ENCODE measurements at regions not wholly inside any gene's neighbourhood (a gene's known extent, or its start where the extent isn't known, plus 50 kb on each side); places are given as distances from the start of the nearest gene placed in this dataset.

- no peak for DNase-seq
Measured at GRCh38 chr10:83592337-83592935, 546.9 kb upstream of the GHITM start.

GRCh38 chr10:83603708-83604107 lies 535.6 kb upstream of the GHITM start:
- peak; percentile 6 for DNase-seq

- DNase-seq = peak; percentile 73
Measured at GRCh38 chr10:83605783-83606630, 533.3 kb upstream of the GHITM start.

GRCh38 chr10:83607959-83608745 lies 531.2 kb upstream of the GHITM start:
- DNase-seq = no peak

- DNase-seq = no peak
Measured at GRCh38 chr10:83612050-83612449, 527.3 kb upstream of the GHITM start.

- no peak for DNase-seq
Measured at GRCh38 chr10:83612746-83613145, 526.6 kb upstream of the GHITM start.

- no peak for DNase-seq
Measured at GRCh38 chr10:83617172-83617571, 522.1 kb upstream of the GHITM start.

- DNase-seq = no peak
Measured at GRCh38 chr10:83617692-83618545, 521.4 kb upstream of the GHITM start.

GRCh38 chr10:83625831-83626360 lies 513.4 kb upstream of the GHITM start:
- no peak for DNase-seq

GRCh38 chr10:83632701-83633100 lies 506.6 kb upstream of the GHITM start:
- DNase-seq = no peak

GRCh38 chr10:83633547-83633946 lies 505.8 kb upstream of the GHITM start:
- no peak for DNase-seq

GRCh38 chr10:83636826-83637225 lies 502.5 kb upstream of the GHITM start:
- no peak for DNase-seq

- no peak for DNase-seq
Measured at GRCh38 chr10:83647526-83647925, 491.8 kb upstream of the GHITM start.

- DNase-seq = no peak
Measured at GRCh38 chr10:83648201-83648600, 491.1 kb upstream of the GHITM start.

- no peak for DNase-seq
Measured at GRCh38 chr10:83649471-83649870, 489.8 kb upstream of the GHITM start.

- DNase-seq = no peak
Measured at GRCh38 chr10:83654689-83655088, 484.6 kb upstream of the GHITM start.

- no peak for DNase-seq
Measured at GRCh38 chr10:83656924-83657323, 482.4 kb upstream of the GHITM start.

- DNase-seq = no peak
Measured at GRCh38 chr10:83657487-83657886, 481.8 kb upstream of the GHITM start.

- no peak for DNase-seq
Measured at GRCh38 chr10:83663918-83664317, 475.4 kb upstream of the GHITM start.

- DNase-seq = no peak
Measured at GRCh38 chr10:83666762-83667161, 472.5 kb upstream of the GHITM start.

- DNase-seq = no peak
Measured at GRCh38 chr10:83667594-83667993, 471.7 kb upstream of the GHITM start.

- peak; percentile 48 for DNase-seq
Measured at GRCh38 chr10:83673316-83673715, 466.0 kb upstream of the GHITM start.

GRCh38 chr10:83677795-83678194 lies 461.5 kb upstream of the GHITM start:
- no peak for DNase-seq
